ENCODE measurements at regions not wholly inside any gene's neighbourhood (a gene's known extent, or its start where the extent isn't known, plus 50 kb on each side); places are given as distances from the start of the nearest gene placed in this dataset.

GRCh38 chr5:57692582-57693487, 210.2 kb upstream of the ACTBL2 start:
- in situ Hi-C loops (cut with HindIII; ENCODE audit: low sequenced_read_pairs), result no loop called here
- TF ChIP-seq CTCF (IDR thresholded peaks at IDR 0.05; ENCODE audit: low read depth, low read length, missing control alignments), result no peak
- DNase-seq (ENCODE audit: low read depth), result peak; percentile 77

GRCh38 chr5:57690724-57691123, 208.1 kb upstream of the ACTBL2 start:
- no peak for DNase-seq (ENCODE audit: low read depth)
- no peak for TF ChIP-seq CTCF (IDR thresholded peaks at IDR 0.05; ENCODE audit: low read depth, low read length, missing control alignments)
- in situ Hi-C loops (cut with HindIII; ENCODE audit: low sequenced_read_pairs), result no loop called here
- H3K4me3 ChIP-seq (ENCODE audit: low read depth, low read length), result no peak overlapping the region

More at GRCh38 chr5:57692582-57693487, 210.2 kb upstream of the ACTBL2 start:
- no peak overlapping the region for H3K4me3 ChIP-seq (ENCODE audit: low read depth, low read length)

GRCh38 chr5:57687596-57687995, 205.0 kb upstream of the ACTBL2 start:
- no peak for DNase-seq (ENCODE audit: low read depth)
- TF ChIP-seq CTCF (IDR thresholded peaks at IDR 0.05; ENCODE audit: low read depth, low read length, missing control alignments), result no peak
- H3K4me3 ChIP-seq (ENCODE audit: low read depth, low read length), result no peak overlapping the region
- in situ Hi-C loops (cut with HindIII; ENCODE audit: low sequenced_read_pairs), result no loop called here

- TF ChIP-seq CTCF (IDR thresholded peaks at IDR 0.05; ENCODE audit: low read depth, low read length, missing control alignments), result no peak
- no peak overlapping the region for H3K4me3 ChIP-seq (ENCODE audit: low read depth, low read length)
- in situ Hi-C loops (cut with HindIII; ENCODE audit: low sequenced_read_pairs), result no loop called here
- no peak for DNase-seq (ENCODE audit: low read depth)
Observed at GRCh38 chr5:57685516-57686255, 203.1 kb upstream of the ACTBL2 start.

GRCh38 chr5:57684299-57684702, 201.7 kb upstream of the ACTBL2 start:
- no peak for DNase-seq (ENCODE audit: low read depth)
- no peak for TF ChIP-seq CTCF (IDR thresholded peaks at IDR 0.05; ENCODE audit: low read depth, low read length, missing control alignments)
- in situ Hi-C loops (cut with HindIII; ENCODE audit: low sequenced_read_pairs), result no loop called here

GRCh38 chr5:57683036-57683630, 200.5 kb upstream of the ACTBL2 start:
- no peak overlapping the region for H3K4me3 ChIP-seq (ENCODE audit: low read depth, low read length)
- TF ChIP-seq CTCF (IDR thresholded peaks at IDR 0.05; ENCODE audit: low read depth, low read length, missing control alignments), result no peak
- in situ Hi-C loops (cut with HindIII; ENCODE audit: low sequenced_read_pairs), result no loop called here
- DNase-seq (ENCODE audit: low read depth), result no peak

More at GRCh38 chr5:57684299-57684702, 201.7 kb upstream of the ACTBL2 start:
- no peak overlapping the region for H3K4me3 ChIP-seq (ENCODE audit: low read depth, low read length)
